ENCODE measurements at regions not wholly inside any gene's neighbourhood (a gene's known extent, or its start where the extent isn't known, plus 50 kb on each side); places are given as distances from the start of the nearest gene placed in this dataset.

GRCh38 chr3:82194870-82195269 is 433.4 kb upstream of the GBE1 start:
- no peak for ATAC-seq
- ChIA-PET CTCF (ENCODE audit: low intra/inter-chr PET ratio) (interaction anchor here (0.7 kb wide), 1 partner anchor 31 kb away, joined by 3 read pairs; no protein-coding TSS in a partner anchor), POLR2A (no interaction called here)
- H3K4me1 ChIP-seq (replicated peaks in 1 of 2; ENCODE audit: control insufficient read depth in 2 of 2, insufficient read depth in 2 of 2, low read length in 2 of 2): no peaks in the 10 kb centered on the region
- H3K9me3 ChIP-seq (replicated peaks; ENCODE audit: control insufficient read depth, insufficient read depth, low read depth, low read length): no peaks in the 10 kb centered on the region
- FAIRE-seq: no peak
- H4K20me1 ChIP-seq (replicated peaks; ENCODE audit: control insufficient read depth, insufficient read depth, low read length): no peaks in the 10 kb centered on the region
- DNase-seq (ENCODE audit: extremely low read depth in 1 of 4, low spot score in 3 of 4): no peak
- H3K36me3 ChIP-seq (ENCODE audit: control insufficient read depth, insufficient read depth, low read length): no peaks in the 10 kb centered on the region
- TF ChIP-seq ZNF384 (IDR thresholded peaks at IDR 0.05; ENCODE audit: low read depth, low read length) (no peak), HEY1 (CRISPR knock-in tag; IDR thresholded peaks at IDR 0.05; ENCODE audit: borderline replicate concordance) (no peak), ZNF124 (CRISPR knock-in tag; IDR thresholded peaks at IDR 0.05) (no peak), CREB1 (IDR thresholded peaks at IDR 0.05) (no peak), CREB1 (CRISPR knock-in tag; IDR thresholded peaks at IDR 0.05) (no peak), SREBF2 (CRISPR knock-in tag; IDR thresholded peaks at IDR 0.05) (no peak), ELF1 (tag; IDR thresholded peaks at IDR 0.05) (no peak), TAF15 (IDR thresholded peaks at IDR 0.05; ENCODE audit: low read depth, low read length) (no peak), BMI1 (IDR thresholded peaks at IDR 0.05; ENCODE audit: low read length) (no peak), PHB (CRISPR knock-in tag; IDR thresholded peaks at IDR 0.05) (no peak), TARDBP (IDR thresholded peaks at IDR 0.05) (no peak), ELF2 (CRISPR knock-in tag; IDR thresholded peaks at IDR 0.05) (no peak), ZNF561 (CRISPR knock-in tag; conservative IDR thresholded peaks at IDR 0.05) (no peak)
- no CpG with 5 or more reads among the region's 2 CpGs for WGBS (ENCODE audit: insufficient coverage, low coverage, missing lambda C conversion rate)
- H3K9me1 ChIP-seq (ENCODE audit: control insufficient read depth, insufficient read depth, low read length): no peaks in the 10 kb centered on the region
- no peak overlapping the region for H2AFZ ChIP-seq (ENCODE audit: low read depth, low read length)
- no peak overlapping the region for H3K4me3 ChIP-seq
- H3K27ac ChIP-seq (ENCODE audit: extremely low read depth, low read depth, low read length): no peak overlapping the region
- no peaks in the 10 kb centered on the region for H3K27me3 ChIP-seq (ENCODE audit: control insufficient read depth in 2 of 2, insufficient read depth in 2 of 2, low read length in 2 of 2)
- BruUV-seq (replicated peaks): no TSS peak
- H3K79me2 ChIP-seq (ENCODE audit: control insufficient read depth, insufficient read depth, low read length): no peaks in the 10 kb centered on the region
- in situ Hi-C loops (cut with MboI) (no loop called here), intact Hi-C loops (cut with micrococcal nuclease) (no loop called here)
- no peak overlapping the region for H3K9ac ChIP-seq (ENCODE audit: insufficient read depth in 1 of 2, low read depth in 2 of 2, low read length in 2 of 2)
- H3K4me2 ChIP-seq (ENCODE audit: insufficient read depth, low read length): no peak overlapping the region
